B cell (primary cell): ENCODE measurements at regions not wholly inside any gene's neighbourhood (a gene's known extent, or its start where the extent isn't known, plus 50 kb on each side); places are given as distances from the start of the nearest gene placed in this dataset.

ENCODE experiments used
- CTCF ChIP-seq: fragments of 200-600 bp; IDR thresholded peaks from one replicate; pipeline ENCODE4 v1.8.0; 2022; ENCODE audit warnings: antibody characterized with exemption, mild to moderate bottlenecking
- EZH2 ChIP-seq: IDR thresholded peaks from 2 replicates; pipeline ENCODE4 v1.6.1; 2012; ENCODE audit warnings: borderline replicate concordance, low read depth, mild to moderate bottlenecking, moderate library complexity, low read length; ENCODE audit not compliant: insufficient read depth, poor library complexity, severe bottlenecking

DNA sequence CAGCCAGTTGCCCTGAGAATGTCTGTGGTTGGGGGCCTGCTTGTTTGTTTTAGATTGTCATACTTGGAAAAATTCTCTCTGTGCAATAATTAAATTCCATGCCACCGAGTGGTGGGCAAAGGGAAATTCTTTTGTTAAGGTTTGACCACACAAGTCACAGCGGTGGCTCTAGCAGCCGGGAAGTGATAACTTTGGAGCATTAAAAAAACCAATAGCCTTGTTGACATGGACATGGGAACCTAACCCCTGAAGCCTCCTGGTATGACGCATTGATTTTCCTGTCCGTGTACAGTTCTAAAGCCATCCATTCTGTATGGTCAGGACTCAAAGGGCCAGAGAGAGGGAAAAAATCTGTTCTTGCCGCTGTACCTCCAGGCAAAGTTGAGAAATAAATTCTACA, 384.9 kb upstream of the ZNF507 start:
- TF ChIP-seq EZH2 (no peak), CTCF (no peak)
